DLD1 (cell line): ENCODE measurements at regions not wholly inside any gene's neighbourhood (a gene's known extent, or its start where the extent isn't known, plus 50 kb on each side); places are given as distances from the start of the nearest gene placed in this dataset.
"Not testable (repeated sequence)": the region's sequence is repeated elsewhere in the genome, so short reads cannot be mapped to it uniquely, and the experiment has no call there.

Experiments used
- in situ Hi-C: cut with HindIII; loops from 2 replicates; pipeline ENCODE4 v1.10.0; 2017; ENCODE audit warnings: low sequenced_read_pairs

DNA sequence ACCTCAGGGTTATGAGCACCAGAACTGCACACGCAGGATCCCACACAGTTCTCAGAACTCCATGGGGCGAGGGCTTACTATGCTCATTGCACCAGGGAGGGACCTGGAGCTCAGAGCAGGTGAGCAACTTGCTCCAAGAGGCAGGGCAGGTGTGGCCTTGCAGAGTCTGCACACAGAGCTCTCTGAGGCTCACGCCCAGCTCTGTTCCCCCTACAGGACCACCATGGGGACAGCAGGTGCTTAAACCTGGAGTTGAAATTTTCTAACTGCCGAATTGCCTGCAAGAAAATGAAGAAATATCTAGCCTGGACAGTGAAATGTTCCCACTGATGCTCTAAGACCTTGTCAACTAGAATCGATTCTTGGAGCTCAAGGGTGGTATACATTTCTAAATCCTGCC lies 49.9 kb upstream of the MSMB start:
- in situ Hi-C loops: not testable (repeated sequence)

DNA sequence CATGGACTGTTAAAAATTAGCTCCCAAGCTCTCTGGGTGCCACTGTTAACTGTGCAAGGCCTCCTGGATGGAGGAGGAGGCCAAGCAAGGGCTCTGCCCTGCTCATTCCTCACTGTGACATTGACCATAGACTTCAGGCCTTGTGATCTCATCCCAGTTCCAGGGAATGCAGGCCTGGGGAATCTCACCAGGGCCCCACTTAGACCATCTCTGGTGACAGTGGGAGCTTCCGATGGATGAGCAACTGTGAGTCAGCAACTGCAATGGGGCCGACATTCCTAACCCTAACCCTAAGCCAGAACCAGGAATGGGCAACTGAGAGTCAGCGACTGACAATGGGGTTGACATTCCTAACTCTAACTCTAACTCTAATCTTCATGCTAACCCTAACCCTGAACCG lies 50.4 kb upstream of the MSMB start:
- in situ Hi-C loops: no loop called here

DNA sequence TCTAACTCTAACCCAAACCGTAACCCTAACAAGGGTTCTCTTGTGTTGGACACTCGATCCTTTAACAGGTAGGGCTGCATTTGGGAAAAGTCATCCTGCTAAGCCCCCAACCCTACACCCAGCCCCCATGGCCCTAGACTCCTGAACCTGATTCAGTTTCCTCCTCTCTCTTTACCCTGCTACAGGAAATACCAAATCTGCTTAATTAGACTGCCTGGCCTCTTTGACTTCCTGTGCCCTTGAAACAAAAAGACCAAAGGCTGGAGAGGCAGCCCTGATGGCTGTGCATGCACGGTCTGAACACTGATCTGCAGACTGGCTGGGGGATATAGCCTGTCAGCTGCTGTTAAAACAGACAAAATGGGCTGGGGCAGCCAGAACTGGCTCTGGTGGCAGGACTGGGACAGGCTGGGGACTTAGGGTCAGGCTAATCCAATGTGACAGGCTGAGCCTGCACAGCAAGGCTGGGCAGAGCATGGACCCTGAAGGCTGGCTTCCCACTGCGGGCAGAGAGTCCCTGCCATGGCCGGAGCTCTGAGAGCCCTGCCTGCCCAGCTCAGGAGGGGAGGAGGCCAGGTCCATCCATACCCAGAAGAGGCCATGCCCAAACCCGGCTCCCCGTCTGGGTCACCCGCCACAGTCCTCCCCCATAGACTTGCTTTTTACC lies 51.0 kb upstream of the MSMB start:
- in situ Hi-C loops: no loop called here

DNA sequence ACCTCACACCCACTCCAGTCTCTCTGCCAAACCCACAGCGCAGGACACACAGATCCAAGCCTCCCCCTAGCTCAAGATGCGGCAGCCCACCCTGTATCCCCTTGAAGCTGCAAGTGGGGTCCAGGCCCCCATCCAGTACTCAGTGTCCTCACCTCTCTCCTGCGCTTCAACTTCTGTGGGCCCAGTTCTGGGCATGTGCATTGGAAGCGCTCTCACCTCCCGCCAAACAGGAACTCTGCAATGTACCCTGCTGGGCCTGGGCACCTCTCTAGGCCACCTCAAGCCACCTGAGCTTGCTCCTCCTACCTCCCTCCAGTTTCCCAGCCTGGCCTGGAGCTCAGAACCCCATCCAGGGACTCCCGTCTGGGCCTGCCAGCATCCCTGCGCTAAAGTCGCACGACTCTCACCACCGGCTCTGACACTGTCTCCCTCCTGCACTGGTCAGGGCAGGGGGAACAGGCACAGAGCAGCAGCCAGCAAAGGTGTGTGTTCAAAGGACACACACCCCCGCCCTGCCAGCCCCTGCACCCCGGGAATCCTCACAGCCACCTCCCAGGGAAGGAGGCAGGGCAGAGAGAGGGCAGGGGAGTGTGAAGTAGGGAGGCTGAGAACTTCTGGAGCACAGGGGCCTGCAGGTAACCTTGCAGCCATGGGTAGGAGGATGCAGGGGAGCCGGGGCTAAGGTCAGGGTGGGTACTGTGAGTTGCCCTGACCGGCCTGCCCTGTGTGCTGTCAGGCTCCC lies 51.7 kb upstream of the MSMB start:
- in situ Hi-C loops: no loop called here

DNA sequence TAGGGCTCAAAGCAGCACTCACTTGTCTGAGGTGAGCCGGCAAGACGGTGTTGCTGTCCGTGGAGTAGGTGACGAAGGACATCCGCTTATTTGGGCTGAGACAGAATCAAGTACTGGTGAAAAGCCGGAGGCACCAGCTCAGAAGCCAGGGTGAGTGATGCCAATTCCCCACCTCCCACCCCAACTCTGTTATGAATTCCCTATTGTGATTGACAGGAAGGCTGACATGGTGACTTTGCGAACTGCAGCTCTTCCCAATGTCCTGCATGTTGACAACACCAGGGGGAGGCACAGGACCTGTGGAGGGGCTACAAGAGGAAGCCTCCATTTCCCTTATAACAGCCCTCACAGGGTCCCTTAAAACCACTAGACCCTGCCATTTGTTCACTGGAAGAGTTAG lies 52.3 kb upstream of the MSMB start:
- in situ Hi-C loops: no loop called here

DNA sequence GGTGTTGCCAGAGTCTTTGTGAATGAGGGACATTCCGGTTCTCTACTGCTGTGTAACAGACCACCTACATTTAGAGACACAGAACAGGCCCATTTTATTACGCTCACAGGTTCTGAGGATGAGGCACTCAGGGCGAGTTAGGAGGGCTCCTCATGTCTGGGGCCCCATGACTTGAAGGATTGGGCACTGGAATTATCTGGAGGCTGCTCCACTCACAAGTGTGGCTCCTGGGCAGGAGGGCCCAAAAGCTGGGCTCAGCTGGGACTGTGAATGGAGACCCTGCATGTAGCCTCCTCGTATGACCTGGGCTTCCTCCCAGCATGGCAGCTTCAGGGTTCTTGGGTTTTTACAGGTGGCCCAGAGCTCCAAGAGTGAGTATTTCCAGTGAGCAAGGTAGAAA lies 52.9 kb upstream of the MSMB start:
- in situ Hi-C loops: not testable (repeated sequence)

DNA sequence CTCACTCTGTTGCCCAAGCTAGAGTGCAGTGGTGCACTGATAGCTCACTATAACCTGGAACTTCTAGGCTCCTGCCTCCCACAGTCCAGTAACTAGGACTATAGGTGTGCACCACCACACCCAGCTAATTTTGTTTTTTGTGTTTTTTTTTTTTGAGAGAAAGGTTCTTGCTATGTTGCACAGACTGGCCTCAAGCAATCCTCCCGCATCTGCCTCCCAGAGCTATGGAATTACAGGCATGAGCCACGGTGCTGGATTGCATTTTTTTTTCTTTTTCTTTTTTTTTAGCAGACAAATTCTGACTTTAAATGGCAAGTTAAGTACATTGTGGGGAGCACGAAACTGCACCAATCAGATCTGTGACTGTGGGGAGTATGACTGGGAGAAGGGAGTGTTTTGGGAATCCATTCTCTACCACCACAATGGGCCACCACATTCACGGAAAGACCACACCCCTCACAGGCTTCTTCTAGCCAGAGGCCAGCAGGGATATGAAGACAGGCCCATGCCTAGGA lies 58.1 kb upstream of the MSMB start:
- in situ Hi-C loops: no loop called here

DNA sequence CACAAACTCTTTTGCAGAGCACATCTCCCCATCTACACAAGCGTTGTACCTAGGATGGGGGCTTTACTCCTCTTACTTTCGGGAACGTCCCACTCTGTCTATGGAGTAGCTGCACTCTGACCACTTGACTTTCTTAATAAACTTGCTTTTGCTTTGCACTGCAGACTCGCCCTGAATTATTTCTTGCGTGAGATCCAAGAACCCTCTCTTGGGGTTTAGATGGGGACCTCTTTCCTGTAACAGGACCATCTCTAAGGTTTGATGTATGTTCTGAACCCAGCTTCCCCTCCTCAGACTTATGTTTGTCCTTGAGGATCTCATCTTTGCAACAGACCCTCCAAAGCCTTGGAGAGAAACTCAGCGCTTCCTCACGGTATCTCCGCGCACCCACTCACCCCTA lies 59.3 kb upstream of the MSMB start:
- in situ Hi-C loops: not testable (repeated sequence)

DNA sequence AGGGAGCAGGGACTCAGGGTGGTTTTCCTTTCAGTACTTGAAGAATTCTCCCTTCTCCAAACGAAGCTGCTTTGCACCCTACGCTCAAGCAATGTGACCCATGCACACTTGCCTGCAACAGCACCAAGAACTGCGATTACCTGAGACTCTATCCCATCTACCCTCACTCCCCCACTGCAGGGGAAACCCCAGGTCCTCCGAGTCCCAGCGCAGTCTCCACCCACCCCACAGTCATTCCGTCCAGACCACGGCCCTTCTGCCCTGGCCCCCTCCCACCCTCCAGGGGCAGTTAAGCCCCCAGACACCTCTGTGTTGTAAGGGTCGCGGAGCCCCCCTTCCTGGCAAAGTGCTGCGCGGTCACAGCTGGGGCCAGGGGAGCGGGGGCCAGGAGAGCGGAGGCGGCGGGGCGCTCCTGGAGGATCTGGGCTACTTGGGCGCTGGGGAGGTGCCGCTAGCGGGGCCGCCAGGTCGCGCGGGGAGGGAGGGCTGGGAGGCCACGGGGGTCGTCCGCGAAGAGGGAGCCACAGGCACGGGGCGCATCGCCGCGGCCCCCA lies 59.9 kb upstream of the MSMB start:
- in situ Hi-C loops: not testable (repeated sequence)

DNA sequence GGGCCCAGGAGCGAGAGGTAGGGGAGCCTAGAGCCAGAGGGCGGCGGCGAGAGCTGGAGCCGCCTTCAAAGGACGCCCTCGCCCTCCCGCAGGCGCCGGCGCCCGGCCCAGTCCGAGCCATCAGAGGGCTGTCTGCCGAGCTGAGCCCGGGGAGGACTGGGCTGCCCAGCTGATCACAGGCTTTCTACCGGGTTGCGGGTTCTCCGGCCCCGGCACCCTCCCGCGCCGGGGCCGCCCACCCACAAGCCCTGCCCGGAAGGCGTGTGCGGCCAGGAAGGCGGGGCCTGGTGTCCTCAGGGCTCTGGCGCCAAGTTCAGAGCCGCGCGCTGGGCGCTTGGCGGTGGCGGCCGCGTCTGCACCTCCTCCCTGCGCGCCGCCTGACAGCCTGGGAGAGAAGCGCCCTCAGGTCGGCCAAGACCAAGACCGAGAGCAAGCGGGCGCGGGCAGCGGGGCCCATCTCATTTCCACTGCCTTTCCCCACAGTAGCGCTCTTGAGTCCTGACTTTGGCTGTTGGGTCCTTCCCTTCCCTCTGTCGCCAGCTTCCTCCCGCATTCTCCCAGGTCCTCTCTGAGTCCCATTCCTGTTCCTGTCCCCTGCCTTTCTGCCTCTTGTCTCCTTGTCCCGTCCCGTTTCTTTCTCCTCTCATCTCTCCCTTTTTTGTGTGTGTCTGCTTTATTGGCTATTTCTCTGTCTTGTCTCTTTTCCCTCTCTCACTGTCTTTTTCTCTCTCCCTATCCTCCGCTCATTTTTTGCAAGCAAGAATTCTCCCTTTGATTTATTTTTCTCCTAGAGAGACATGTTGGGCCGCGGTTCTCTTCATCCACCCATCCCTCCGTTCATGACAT lies 60.6 kb upstream of the MSMB start:
- in situ Hi-C loops: no loop called here

DNA sequence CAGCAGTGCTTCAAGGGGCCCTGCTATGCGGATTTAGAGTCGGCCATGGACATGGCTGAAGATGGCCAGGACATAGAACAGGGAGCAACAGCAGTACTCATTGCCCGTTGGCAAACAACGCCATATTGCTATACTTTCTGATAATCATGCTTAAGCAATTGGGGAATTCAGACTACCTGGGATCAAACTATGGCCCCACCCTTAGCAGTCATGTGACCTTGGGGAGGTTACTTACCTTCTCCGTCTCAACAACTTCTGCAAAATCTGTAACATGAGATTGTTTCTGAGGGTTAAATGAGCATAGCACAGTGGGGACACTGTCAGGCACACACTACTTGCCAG lies 62.1 kb upstream of the MSMB start:
- in situ Hi-C loops: not testable (repeated sequence)

DNA sequence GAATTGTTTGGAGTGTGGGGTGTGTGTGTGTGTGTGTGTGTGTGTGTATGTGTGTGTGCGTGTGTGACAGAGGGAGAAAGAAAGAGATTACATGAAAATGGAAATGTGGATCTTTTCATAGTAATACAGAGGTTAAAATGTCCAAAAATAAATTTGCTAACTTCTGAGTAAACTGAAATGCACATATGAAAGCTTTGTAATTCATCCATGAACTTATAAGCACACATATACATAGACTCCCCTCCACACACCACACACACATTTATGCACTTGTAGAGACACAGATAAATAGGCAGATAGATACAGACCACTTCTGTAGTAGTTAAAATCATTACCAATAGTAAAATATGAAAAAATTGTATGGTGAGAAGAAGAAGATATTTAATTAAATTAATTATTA lies 108.2 kb upstream of the MSMB start:
- in situ Hi-C loops: not testable (repeated sequence)

DNA sequence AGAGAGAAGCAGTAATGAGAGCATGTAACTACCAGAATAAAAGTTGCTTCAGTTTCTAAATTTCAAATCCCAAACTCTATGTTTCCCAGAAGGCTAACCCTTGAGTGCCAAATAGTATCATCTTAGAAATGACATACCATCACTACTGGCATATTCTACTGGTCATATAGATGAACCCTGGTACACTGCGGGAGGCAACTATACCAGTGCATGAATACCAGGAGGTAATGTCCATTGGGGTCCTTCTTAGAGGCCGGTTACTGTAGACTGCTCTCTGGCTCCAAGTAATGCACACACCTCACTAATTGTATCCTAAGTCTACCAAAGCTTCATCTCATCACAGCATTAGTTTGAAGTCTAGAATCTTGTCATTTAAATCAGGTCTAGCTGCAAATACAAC lies 108.6 kb upstream of the MSMB start:
- in situ Hi-C loops: not testable (repeated sequence)

DNA sequence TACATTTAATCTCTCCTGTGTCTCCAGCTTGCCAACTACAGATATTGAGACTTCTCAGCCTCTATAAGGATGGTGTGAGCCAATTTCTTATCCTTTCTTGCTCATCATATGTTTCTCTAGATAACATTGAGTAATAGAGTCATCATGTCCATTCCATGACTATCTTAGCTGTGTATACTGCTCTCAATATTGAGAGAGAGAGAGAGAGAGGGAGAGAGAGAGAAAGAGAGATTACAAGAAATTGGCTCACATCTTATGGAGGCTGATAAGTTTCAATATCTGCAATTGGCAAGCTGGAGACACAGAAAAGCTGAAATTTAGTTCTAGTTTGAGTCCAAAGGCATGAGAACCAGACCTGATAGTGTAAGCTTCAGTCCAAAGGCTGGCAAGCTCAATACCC lies 110.8 kb upstream of the MSMB start:
- in situ Hi-C loops: not testable (repeated sequence)

DNA sequence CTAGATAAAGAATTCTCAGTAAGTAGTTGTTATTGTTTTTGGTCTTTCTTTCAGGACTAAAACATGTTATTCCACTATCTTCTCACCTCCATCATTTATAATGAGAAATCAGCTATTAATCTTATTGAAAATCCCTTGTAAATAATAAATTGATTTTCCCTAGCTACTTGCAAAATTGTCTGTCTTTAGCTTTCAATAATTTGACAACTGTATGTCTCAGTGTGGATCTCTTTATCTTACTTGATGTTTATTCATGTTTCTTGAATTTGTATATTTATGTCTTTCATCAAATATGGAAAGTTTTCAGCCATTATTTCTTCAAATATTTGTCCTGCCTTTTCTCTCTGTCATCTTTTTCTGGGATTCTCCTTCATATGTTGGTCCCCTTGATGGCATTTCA lies 117.1 kb upstream of the ANTXRL start:
- in situ Hi-C loops: no loop called here

DNA sequence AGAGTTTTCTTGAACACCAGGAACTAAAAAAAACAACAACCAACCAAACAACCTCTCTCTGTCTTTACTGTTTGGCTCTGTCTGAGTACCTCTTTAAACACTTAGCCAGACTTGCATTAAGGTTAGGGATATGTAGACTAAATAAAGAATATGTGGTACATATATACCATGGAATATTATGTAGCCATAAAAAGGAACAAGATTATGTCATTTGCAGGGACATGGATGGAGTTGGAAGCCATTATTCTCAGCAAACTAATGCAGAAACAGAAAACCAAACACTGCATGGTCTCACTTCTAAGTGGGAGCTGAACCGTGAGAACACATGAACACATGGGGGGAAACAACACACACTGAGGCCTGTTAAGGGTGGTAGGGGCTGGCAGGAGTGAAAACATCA lies 116.0 kb upstream of the ANTXRL start:
- in situ Hi-C loops: no loop called here

DNA sequence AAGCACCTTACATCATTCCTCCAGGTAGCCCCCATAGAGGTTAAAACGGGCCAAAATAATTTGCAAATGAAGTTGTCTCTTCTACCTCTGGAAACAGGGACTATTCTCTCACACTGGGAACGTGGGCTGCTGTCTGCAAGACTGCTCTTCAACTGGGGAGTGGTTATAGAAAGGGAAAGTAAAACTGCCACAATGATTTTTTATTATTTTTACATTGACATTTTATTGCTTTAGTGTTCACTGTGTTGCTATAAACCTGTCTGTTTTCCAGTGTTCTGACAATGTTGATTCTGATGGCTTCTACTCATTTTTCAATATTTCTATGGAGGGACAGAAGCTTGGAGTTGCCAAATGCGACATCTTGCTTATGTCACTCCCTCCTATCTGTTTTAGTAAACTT lies 115.1 kb upstream of the ANTXRL start:
- in situ Hi-C loops: no loop called here

DNA sequence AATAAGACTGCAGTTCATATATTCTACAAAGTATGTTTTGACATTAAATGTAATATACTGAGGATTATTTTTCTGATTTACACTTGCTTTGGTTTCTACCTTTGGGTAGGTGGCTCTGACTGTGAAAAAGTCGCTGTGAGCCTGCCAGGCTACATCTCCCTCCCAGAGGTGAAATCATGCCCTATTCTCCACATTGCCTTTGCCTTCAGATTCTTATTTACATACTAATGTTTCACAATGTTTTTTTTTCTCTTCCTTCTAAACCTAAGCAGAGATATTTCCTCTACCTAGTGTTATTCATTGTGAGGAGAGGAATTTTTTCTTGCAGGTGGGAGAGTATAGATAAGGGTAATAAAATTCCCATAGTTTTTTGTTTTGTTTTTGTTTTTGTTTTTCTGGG lies 111.5 kb upstream of the ANTXRL start:
- in situ Hi-C loops: no loop called here

DNA sequence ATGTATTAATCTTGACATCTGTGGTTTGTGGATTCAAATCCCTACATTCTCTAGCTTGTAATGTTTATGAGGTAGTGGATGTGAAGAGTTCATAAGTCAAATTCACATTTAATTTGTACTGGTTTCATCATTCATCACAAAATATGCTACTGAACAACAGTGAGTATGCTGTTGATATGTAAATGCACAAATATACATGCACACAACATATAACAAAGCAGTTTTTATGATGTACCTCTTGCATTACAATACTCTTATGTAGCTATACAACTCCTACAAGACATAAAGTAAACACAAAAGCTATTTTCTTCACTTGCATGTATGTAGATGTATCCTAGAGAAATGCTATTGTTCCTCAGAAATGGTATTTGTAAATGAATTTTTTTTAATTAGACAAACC lies 111.0 kb upstream of the ANTXRL start:
- in situ Hi-C loops: no loop called here

DNA sequence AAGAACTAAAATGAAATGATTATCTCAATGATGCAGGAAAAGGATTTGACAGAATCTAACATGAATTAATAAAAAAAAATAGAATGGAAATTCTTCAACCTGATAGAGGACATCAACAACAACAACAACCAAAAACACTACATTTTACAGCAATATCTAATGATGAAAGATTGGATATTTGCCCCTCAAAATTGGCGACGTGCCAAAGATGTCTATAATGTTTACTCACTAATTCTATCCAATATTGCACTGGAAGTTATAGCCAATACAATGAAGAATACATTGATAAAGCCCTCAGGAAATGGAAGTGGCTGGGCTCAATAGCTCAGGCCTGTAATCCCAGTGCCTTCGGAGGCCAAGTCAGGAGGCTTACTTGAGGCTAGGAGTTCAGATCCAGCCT lies 99.4 kb upstream of the ANTXRL start:
- in situ Hi-C loops: not testable (repeated sequence)

DNA sequence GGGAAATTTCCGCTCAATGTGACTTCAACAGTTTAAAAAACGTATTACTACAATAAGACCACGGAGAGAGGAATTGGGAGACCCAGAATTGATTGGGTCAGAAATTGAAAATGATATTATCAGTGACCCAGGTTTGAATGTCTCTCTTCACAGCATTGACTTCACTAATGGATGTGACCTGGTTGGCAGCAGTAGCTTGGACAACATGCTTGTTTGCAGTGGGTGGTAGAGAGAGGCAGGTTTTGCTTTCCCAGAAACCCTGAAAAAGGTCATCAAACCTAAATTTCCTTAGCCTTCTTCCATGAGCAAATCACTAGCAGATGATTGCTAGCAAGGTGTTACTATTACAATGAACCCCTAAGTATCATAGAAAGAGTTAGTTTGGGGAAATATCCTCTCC lies 89.7 kb upstream of the ANTXRL start:
- in situ Hi-C loops: no loop called here
